ENCODE measurements at regions not wholly inside any gene's neighbourhood (a gene's known extent, or its start where the extent isn't known, plus 50 kb on each side); places are given as distances from the start of the nearest gene placed in this dataset.

DNA sequence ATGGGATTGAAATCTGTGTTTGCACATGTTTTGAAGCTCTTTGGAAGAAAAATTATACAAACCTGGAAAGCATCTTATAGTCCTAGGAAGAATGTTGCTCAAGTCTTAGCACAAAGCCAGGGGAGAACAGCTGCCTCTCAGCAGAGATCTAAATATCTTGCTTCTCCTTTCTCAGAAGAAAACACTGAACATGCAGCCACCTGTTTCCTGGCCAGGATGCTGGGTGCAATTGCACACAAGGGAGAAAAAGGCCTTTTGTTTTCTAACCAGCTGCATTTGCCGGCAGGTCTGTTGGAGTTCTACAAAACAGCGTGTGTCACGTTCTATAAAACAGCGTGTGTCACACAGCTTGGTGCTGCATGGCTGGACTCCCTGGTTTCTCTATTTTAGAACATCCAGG lies 259.6 kb upstream of the PLD5 start:
- TF ChIP-seq, protein P1, sequence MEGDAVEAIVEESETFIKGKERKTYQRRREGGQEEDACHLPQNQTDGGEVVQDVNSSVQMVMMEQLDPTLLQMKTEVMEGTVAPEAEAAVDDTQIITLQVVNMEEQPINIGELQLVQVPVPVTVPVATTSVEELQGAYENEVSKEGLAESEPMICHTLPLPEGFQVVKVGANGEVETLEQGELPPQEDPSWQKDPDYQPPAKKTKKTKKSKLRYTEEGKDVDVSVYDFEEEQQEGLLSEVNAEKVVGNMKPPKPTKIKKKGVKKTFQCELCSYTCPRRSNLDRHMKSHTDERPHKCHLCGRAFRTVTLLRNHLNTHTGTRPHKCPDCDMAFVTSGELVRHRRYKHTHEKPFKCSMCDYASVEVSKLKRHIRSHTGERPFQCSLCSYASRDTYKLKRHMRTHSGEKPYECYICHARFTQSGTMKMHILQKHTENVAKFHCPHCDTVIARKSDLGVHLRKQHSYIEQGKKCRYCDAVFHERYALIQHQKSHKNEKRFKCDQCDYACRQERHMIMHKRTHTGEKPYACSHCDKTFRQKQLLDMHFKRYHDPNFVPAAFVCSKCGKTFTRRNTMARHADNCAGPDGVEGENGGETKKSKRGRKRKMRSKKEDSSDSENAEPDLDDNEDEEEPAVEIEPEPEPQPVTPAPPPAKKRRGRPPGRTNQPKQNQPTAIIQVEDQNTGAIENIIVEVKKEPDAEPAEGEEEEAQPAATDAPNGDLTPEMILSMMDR (conservative IDR thresholded peaks at IDR 0.05; ENCODE audit: low read length), result no peak
- no peak for TF ChIP-seq EZH2phosphoT487 (IDR thresholded peaks at IDR 0.05; ENCODE audit: borderline replicate concordance, low read depth, low read length)

All from OCI-LY7 (cell line).